NCI-H460 (cell line): ENCODE measurements at regions not wholly inside any gene's neighbourhood (a gene's known extent, or its start where the extent isn't known, plus 50 kb on each side); places are given as distances from the start of the nearest gene placed in this dataset.
A peak's percentile ranks its signal among the peaks of the same experiment; 100 is the strongest.

Experiments used
- DNase-seq: peaks from one replicate; pipeline ENCODE4 v3.0.0-alpha.2; 2016; ENCODE audit warnings: low read depth; ENCODE audit errors: extremely low read depth

- DNase-seq, result no peak
Measured at GRCh38 chr18:41703744-41704530, 251.1 kb upstream of the PIK3C3 start.

DNA sequence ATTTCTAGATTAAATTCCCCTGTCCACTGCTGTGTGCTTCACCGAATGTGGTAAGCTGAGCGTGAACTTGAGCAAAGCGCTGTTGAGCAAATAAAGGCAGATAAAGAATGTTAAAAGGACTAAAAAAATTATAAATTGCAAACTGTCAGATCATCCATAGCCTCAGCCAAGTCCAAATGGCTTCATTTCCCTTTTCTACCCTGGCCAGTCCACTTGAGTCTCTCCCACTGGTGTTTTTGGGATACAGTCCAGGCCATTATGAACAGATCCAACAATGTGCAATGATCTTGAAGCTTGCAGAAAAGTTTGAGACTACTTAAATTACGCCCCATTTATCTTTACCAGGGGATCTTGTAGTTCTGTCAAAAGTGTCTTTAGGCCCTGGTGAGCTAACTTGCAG, 254.6 kb upstream of the PIK3C3 start:
- no peak for DNase-seq

DNA sequence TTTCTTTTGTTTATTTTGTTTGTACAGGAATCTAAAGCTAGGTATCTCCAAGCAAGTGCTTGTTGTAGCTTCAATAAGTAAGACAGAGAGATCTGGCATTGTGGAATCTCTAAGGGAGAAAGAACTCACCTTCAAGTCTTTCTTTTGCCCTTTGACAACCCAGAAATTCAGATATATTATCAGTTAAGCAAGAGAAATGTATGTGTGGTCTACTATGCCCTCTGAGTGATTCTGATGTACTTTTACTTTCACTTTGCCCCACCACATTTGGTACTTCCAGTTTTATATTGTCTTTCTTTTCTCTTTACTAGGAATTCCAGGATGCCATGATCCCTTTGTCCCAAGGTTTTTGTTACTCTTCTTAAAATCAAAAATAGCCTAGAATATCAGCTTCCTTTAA, 259.6 kb upstream of the PIK3C3 start:
- DNase-seq, result no peak

DNA sequence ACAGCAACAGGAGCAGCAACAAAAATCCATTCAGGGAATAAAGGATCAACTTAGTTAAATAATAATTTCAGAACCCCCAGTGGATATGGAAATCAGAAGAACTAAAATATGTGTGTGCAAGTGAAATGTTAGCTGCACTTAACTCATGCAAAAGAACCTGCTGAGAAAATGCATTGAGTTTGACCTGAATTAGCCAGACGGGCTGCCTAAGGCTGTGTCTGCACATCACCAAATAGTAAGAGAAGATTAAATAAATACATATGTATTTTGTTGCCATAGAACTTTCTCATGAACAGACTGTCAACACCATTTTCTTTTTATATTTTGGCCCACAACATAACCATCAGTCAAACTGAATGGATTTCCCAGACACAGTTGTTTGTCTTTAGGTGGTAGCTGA, 262.0 kb upstream of the PIK3C3 start:
- DNase-seq, result no peak

DNA sequence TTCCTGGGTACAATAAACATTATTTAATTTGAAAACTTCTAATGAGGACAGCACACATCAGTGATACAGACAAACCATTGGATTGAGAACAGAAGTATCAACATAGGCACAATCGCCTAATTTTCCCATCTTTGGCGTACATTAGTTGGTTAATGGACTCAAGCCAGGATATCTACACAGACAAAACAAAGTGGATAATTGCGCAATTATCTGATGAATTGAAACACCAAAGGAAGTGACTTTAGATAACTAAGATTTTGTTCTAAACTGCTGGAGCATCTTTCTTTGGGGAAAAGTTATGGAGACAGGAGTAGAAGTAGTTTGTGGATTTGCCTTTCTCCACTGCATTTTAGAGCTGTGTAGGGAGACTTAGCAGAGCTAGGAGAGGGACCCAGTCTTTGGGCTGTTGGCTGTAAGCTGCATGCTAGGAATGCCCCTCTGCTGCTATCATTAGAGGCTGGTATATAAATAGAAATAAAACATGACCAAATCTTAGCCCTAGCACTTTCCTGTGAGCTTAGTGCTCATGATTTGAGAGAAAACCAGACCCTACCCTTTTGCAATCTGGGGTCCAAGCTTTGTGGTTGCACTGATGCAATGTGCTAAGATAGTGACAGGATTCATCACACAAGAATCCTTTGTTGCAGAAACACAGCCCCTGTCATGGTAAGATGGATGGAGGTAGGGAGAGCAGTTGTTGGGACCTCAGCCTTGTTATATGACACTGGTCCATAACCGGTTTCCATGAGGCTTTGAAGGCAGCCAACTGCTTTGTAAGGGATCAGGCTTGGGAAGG, 264.5 kb upstream of the PIK3C3 start:
- DNase-seq, result no peak

DNA sequence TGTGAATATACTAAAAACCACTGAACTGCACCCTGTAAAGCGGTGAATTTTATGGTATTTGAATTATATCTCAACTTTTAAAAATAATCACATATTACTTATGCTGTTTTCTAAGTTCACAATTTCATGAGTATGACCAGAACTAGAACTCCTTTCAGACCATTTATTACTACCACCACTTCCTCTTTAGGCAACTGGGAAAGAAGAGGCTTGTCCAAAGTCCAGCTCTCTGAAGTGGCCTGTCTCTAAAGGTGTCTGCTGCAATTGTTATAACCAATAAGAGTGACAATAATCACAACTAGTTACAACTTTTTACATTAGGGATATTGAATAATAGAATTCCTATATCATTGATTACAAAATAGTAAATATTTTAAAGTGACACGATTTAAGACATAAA, 267.9 kb upstream of the PIK3C3 start:
- DNase-seq, result no peak

GRCh38 chr18:41681138-41681880, 273.7 kb upstream of the PIK3C3 start:
- peak; percentile 21 for DNase-seq

DNA sequence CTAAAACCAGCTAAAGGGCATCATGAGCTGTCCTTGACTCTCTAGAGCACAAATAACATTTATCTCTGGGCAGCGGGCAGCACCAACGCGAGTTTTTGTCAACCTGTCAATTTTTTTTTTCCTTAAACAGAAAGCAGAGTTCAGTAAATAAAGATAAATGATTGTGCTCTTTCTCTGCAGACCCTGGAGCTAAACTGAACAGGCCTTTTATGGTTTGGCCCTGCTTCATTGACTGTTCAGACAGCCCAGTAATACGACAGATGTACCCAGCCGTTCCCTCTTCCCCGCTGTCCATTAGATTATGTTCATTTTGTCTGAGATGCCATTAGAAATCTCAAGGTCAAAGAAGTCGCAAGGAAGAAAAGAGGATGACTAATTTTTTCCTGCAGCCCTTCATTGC, 280.5 kb upstream of the PIK3C3 start:
- DNase-seq, result no peak

DNA sequence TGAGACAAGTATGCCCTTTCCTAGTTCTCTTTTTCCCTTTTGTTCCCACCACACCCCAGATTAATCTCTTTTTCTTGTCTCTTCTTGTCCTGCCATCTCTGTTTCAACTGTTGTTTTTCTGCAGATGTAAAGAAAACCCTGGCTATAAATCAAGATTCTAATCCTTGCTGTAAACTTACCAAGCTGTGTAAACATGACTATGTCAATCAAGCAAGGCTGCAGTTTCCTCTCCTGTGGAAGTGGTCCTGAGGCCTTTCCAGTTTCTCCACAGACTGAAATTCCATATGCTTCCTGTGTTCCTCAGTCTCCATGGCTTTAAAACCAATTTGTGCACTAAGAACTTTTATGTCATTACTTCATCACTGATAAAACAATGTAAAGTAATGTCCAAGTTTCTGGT, 288.8 kb upstream of the PIK3C3 start:
- no peak for DNase-seq

DNA sequence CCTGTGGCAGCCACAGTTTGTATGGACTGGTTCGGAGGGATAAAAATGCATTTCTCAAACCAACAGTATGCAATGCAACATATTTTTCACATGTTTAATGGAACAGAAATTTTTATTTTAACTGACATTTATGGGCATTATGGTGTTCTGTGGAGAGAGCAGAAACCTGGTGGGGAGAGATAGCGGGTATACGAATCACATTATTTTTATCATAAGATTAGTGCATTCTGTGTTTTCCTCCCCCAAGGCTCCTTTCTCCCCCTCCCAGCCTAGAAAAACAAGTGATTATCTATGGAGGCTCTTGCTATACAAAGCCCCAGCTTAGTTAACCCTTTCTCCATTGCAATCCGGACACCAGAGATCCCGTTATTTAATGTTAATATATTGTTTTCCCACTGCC, 289.8 kb upstream of the PIK3C3 start:
- no peak for DNase-seq

DNA sequence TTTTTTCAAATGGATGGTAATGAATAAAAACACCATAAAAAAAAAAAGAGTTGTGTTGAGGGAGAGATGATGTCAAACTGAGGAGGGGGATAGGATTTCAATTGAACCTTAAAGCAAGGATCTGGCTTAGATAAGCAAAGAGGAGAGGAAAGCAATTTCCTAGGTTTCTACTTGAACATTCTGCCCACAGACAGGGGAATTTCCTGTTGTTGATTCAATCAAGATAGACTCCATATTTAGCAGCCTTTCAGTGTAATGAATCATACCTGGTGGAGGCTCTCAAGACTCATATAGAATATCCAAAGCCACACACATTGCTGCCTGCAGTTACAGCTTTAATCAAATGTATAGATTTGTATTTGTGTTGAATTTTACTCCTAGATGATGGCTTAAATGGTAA, 294.4 kb upstream of the PIK3C3 start:
- DNase-seq, result no peak

DNA sequence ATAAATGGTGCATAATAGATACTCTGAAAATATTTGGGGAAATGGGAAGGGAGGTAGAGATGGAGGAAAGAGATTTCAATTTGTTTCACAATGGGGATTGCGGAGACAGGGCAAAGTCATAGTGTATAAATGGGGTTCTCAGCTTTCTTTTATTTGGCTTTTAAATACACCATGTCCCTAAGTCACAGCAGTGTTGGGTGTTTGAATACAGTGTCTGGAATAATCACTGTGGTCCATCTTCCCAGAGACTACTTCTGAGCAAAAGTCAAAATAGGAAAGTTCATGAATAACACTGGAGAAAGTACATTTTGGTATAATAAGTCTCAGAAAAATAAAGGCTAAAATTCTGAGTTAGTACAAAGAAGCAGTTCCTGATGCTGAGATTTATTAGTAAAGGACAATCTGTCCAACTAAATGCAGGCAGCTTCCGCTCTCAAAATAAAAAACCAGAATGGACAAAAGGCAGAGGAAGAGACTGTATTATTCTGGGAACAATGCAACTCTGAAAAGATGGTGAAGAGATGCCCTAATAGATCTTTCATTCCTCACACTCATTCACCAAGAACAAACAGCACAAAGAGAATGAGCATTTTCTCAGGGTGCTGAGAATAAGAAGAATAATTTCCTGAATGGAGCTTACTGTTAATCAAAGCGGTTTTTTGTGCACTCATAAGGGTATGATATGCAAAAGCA, 295.4 kb upstream of the PIK3C3 start:
- no peak for DNase-seq

GRCh38 chr18:41657189-41657588, 297.8 kb upstream of the PIK3C3 start:
- DNase-seq, result no peak

GRCh38 chr18:41655074-41655473, 300.0 kb upstream of the PIK3C3 start:
- DNase-seq, result no peak

DNA sequence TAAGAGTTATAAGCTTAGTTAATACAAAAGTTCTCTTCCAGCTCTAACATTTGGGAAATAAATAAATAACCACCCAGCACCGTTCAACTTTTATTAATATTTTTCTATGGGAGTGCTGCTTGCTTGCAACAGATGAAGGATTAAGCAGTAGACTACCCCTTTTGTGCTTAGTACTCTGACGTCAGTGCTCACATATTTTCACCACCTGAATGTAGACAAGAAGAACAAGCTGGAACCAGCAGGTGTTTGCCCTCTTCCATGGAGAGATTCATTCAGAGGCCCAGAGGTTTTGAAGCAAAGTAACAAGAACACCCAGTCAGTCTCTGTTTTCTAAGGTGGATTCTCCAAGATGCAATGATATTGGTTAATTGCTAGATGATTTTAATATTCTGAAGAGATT, 307.1 kb upstream of the PIK3C3 start:
- no peak for DNase-seq

- DNase-seq, result no peak
Measured at GRCh38 chr18:41646915-41647620, 308.0 kb upstream of the PIK3C3 start.

DNA sequence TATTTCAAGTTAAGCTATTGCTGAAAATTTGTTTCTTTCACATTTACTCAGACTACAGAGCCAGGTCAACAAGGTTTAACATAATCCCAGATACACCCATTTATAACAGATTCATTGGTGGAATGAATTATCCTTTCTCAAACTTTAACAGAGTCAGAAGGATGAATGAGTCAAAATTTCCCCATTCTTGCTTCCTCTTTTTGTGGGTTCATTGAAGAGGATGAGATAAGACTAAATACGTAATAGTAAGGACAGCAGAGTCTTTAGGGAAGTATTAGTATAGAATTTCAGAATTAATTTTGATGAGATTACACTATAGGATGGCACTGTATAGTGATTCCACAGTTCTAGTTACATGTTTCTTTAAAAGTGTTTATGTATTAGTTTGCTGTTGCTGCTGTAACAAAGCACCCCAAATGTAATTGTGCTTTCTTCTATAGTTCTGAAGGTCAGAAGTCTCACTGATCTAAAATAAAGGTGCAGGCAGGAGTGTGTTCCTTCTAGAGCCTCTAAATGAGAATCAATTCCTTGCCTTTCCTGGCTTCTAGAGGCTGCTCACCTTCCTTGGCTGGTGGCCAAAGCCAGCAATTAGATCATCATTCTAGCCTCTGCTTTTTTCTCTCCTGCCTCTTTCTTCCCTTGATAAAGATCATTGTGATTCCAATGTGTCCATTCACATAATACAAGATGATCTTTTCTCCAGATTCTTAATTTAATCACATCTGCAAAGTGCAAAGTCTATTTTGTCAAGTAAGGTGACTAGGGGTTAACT, 309.3 kb upstream of the PIK3C3 start:
- DNase-seq, result no peak

DNA sequence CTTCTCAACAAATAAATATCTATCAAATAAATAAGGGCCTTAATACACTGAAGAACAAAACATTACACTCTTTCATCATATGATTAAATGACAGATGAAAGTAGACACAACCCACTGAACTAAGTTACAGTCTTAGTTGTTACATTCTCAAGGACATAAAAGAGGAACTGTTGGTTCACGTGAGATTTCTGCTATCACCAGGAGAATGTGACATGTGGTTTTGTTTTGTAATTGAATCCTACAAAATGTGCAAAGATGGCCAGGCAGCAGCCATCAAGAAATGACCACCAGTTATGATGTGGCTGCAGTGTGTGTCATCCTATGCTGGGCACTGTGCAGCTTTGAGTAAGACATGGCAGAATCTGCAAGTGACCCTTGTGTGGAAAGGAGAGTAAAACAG, 310.6 kb upstream of the PIK3C3 start:
- no peak for DNase-seq

DNA sequence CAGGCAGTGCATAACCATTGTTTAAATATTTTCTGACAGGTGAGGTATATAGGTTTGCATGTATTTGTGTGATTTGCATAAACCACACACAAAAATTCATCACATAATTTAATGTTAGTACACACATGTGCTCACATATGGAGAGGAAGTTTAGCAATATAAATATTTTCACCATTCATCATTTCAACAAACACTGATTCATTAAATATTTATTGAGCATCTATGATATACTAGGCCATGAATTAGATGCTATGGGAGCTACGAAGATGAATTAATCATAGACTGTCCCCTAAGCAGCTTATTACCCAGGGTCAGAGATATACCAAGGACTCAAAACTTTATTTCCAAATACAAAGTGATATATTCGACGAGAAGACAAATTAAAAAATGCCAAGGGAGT, 311.6 kb upstream of the PIK3C3 start:
- no peak for DNase-seq

GRCh38 chr18:41642756-41643155, 312.3 kb upstream of the PIK3C3 start:
- DNase-seq, result peak; percentile 11
